Transverse colon (tissue), 4 donors: ENCODE measurements at regions not wholly inside any gene's neighbourhood (a gene's known extent, or its start where the extent isn't known, plus 50 kb on each side); places are given as distances from the start of the nearest gene placed in this dataset.

Experiments
- DNase-seq: peaks from one replicate; pipeline ENCODE4 v3.0.0-alpha.2; 2019
- H3K27ac ChIP-seq, 4 donors: fragments of 200-600 bp; sonication (generic); 2 replicates each; pipeline ENCODE4 v1.5.1; 2016 to 2018; ENCODE audit warnings: inconsistent platforms in 4 of 4
- H3K27me3 ChIP-seq: fragments of 200-600 bp; sonication (generic); 2 replicates; pipeline ENCODE4 v1.5.1; 2017; ENCODE audit warnings: inconsistent platforms
- H3K36me3 ChIP-seq, 4 donors: fragments of 200-600 bp; sonication (generic); 2 replicates each; pipeline ENCODE4 v1.5.1; 2017 to 2019; ENCODE audit warnings: inconsistent platforms in 4 of 4
- H3K4me1 ChIP-seq, 4 donors: fragments of 200-600 bp; sonication (generic); 2 replicates each; pipeline ENCODE4 v1.5.1; 2017 to 2020; ENCODE audit warnings: inconsistent platforms in 4 of 4
- H3K4me3 ChIP-seq, 4 donors: fragments of 200-600 bp; sonication (generic); 1 replicate in 1 of 4; 2 replicates in 3 of 4; pipeline versions ENCODE4 v1.5.1 to v1.6.1; 2017 to 2019; ENCODE audit warnings: inconsistent platforms in 4 of 4
- H3K9me3 ChIP-seq, 2 donors: fragments of 200-600 bp; sonication (generic); 2 replicates each; pipeline ENCODE4 v1.5.1; 2017 to 2019; ENCODE audit warnings: inconsistent platforms in 2 of 2
- EP300 ChIP-seq: sonication (generic); formaldehyde crosslinking; IDR thresholded peaks from one replicate; pipeline ENCODE4 v1.6.1; 2017; ENCODE audit warnings: antibody characterized with exemption, low read depth
- POLR2A ChIP-seq: fragments of 450-650 bp; IDR thresholded peaks from one replicate; pipeline ENCODE4 v1.6.1; 2016; ENCODE audit warnings: antibody characterized with exemption, mild to moderate bottlenecking, moderate library complexity
- POLR2AphosphoS5 ChIP-seq, 3 donors: sonication (generic); formaldehyde crosslinking; IDR thresholded peaks; one replicate each; pipeline ENCODE4 v1.6.1; 2016; ENCODE audit warnings: antibody characterized with exemption in 3 of 3
- WGBS, 2 donors: methylation state at CpG; one replicate each; pipeline ENCODE4 v1.1.5; 2018; ENCODE audit warnings: low coverage in 1 of 2; 5-methylcytosine and 5-hydroxymethylcytosine counted together
- in situ Hi-C, 4 donors: fragments of 200-750 bp; cut with MboI; loops; one replicate each; pipeline versions ENCODE4 v1.15.0 to v1.15.1; 2017; ENCODE audit warnings: low sequenced_read_pairs in 3 of 4, low pct_ligation_motif_present in 1 of 4, low pct_unique_long_range_greater_than_20kb in 1 of 4
- intact Hi-C: fragments of 100-400 bp; cut with DNase I; formaldehyde crosslinking; loops from one replicate; pipeline ENCODE4 v1.15.1; 2023; ENCODE audit warnings: low total_unique reads
- TF ChIP-seq, protein P1 (sequence below), 5 experiments: fragments of 200-600 bp in 3 of 5; fragments of 450-650 bp in 2 of 5; sonication (generic) in 3 of 5; IDR thresholded peaks; 1 replicate in 2 of 5; 2 replicates in 3 of 5; pipeline ENCODE4 v1.5.1; 2016 to 2017; ENCODE audit warnings: antibody characterized with exemption in 5 of 5, inconsistent platforms in 3 of 5, mild to moderate bottlenecking in 2 of 5, moderate library complexity in 1 of 5

DNA sequence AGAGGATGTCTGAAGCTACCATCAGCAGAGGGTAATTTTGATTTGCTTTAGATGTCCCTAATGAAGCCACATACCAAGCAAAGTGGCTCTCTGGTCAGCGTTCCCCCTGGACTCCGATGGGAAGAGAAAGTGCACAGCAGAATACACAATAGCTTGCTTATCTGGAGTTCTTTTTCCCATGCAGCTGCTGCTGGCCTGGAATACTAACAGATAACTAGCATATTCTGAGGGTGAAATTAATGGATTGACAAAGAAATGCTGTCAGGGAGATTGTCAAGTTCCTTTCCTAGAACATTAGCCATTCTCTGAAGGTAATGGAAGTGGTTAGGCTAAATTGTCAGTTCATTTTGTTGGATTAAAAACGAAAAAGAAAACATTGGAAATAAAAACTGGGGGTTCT is 391.3 kb downstream of the FLRT2 start:
- no peak overlapping the region for H3K4me3 ChIP-seq
- no peaks in the 10 kb centered on the region for H3K4me1 ChIP-seq
- H3K27ac ChIP-seq, result no peak overlapping the region
- no peaks in the 10 kb centered on the region for H3K27me3 ChIP-seq
- TF ChIP-seq, protein P1, sequence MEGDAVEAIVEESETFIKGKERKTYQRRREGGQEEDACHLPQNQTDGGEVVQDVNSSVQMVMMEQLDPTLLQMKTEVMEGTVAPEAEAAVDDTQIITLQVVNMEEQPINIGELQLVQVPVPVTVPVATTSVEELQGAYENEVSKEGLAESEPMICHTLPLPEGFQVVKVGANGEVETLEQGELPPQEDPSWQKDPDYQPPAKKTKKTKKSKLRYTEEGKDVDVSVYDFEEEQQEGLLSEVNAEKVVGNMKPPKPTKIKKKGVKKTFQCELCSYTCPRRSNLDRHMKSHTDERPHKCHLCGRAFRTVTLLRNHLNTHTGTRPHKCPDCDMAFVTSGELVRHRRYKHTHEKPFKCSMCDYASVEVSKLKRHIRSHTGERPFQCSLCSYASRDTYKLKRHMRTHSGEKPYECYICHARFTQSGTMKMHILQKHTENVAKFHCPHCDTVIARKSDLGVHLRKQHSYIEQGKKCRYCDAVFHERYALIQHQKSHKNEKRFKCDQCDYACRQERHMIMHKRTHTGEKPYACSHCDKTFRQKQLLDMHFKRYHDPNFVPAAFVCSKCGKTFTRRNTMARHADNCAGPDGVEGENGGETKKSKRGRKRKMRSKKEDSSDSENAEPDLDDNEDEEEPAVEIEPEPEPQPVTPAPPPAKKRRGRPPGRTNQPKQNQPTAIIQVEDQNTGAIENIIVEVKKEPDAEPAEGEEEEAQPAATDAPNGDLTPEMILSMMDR (IDR thresholded peaks at IDR 0.05), result no peak
- TF ChIP-seq POLR2AphosphoS5 (IDR thresholded peaks at IDR 0.05) (no peak), POLR2A (no peak), EP300 (no peak)
- in situ Hi-C loops, result no loop called here
- intact Hi-C loops, result no loop called here
- no peaks in the 10 kb centered on the region for H3K36me3 ChIP-seq
- no peaks in the 10 kb centered on the region for H3K9me3 ChIP-seq
- 74 to 79% methylated on average over 3 of the region's 3 CpGs for WGBS, 2 donors
- no peak for DNase-seq

DNA sequence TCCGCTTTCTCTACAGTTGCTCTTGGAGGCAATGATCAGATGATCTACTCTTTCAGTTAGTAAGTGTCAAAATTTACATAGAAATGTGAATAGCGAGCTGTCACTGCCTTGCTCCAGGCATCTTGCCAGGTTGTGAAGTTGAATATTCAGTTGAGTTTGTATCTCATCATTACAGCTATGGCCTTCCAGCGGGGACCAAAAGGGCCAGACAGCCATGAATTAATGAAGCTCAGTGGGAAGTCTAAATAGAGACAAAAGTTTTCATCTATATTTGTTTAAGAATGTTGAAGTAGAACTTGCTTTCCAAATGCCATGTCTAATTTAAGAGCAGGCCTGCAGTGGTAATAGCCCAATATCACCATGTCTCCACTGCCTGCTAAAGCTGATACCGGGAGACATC is 387.8 kb downstream of the FLRT2 start:
- no peaks in the 10 kb centered on the region for H3K27me3 ChIP-seq
- no peaks in the 10 kb centered on the region for H3K36me3 ChIP-seq
- H3K9me3 ChIP-seq, result no peaks in the 10 kb centered on the region
- WGBS, 2 donors, result 84 to 85% methylated on average over 4 of the region's 4 CpGs
- in situ Hi-C loops (no loop called here), intact Hi-C loops (no loop called here)
- no peak for DNase-seq
- no peak overlapping the region for H3K4me3 ChIP-seq
- TF ChIP-seq POLR2A (no peak), POLR2AphosphoS5 (IDR thresholded peaks at IDR 0.05) (no peak), EP300 (no peak)
- TF ChIP-seq, protein P1 (IDR thresholded peaks at IDR 0.05), result no peak
- no peaks in the 10 kb centered on the region for H3K4me1 ChIP-seq
- H3K27ac ChIP-seq, result no peak overlapping the region

DNA sequence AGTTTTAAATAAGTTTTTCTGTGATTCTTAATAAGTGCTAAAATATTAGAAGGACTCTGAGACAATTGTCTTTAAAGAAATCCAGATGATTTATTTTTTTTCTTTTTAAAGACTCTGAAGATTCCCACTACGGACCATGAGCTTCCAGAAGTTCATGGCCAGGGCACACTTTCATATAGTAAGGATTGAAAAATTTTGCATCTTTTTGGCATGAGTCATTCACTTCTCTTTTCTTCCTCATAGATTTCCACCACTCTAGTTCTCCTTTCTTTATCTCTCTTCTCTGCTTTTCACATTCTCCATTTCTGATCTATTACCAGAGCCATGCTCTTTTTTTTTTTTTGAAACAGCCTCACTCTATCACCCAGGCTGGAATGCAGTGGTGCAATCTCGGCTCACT is 385.8 kb downstream of the FLRT2 start:
- Histone ChIP-seq H3K4me1 (no peaks in the 10 kb centered on the region), H3K27ac (no peak overlapping the region), H3K9me3 (no peaks in the 10 kb centered on the region), H3K36me3 (no peaks in the 10 kb centered on the region), H3K27me3 (no peaks in the 10 kb centered on the region), H3K4me3 (no peak overlapping the region)
- 50 to 66% methylated on average over 1 to 2 of the region's 2 CpGs for WGBS, 2 donors
- no peak for DNase-seq
- in situ Hi-C loops, result no loop called here
- intact Hi-C loops, result no loop called here
- TF ChIP-seq, protein P1 (IDR thresholded peaks at IDR 0.05), result no peak
- TF ChIP-seq EP300, result no peak

DNA sequence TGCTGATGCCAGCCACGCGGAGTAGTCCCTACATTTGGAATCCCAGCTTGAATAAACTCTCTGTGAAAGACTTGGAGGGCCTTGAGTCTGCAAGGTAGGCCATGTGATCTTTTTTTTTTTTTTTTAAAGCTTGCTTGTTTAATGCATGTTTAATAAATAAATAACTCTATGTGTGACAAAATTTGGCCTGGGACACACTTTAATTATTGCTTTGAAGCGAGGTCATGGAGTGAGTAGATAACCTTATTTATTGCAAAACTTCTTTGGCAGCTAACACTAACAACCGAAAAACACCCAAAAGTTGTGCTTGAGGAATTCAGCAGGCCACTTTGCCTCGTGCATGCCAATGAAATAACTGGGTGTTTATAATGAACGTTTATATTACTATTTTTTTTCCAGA is 382.2 kb downstream of the FLRT2 start:
- H3K27me3 ChIP-seq, result no peaks in the 10 kb centered on the region
- intact Hi-C loops, result no loop called here
- in situ Hi-C loops, result no loop called here
- DNase-seq, result no peak
- no peak overlapping the region for H3K4me3 ChIP-seq
- no peaks in the 10 kb centered on the region for H3K9me3 ChIP-seq
- H3K4me1 ChIP-seq, result no peaks in the 10 kb centered on the region
- no peak overlapping the region for H3K27ac ChIP-seq
- TF ChIP-seq POLR2AphosphoS5 (IDR thresholded peaks at IDR 0.05) (no peak), EP300 (no peak), POLR2A (no peak)
- TF ChIP-seq, protein P1 (IDR thresholded peaks at IDR 0.05), result no peak
- 67 to 69% methylated on average over 6 of the region's 6 CpGs for WGBS, 2 donors
- no peaks in the 10 kb centered on the region for H3K36me3 ChIP-seq
